Uterus (tissue), 2 donors: ENCODE measurements at regions not wholly inside any gene's neighbourhood (a gene's known extent, or its start where the extent isn't known, plus 50 kb on each side); places are given as distances from the start of the nearest gene placed in this dataset.

Experiments used
- CTCF ChIP-seq, 4 experiments: fragments of 200-600 bp in 2 of 4; fragments of 450-650 bp in 2 of 4; sonication (generic) in 2 of 4; IDR thresholded peaks; one replicate each; pipeline ENCODE4 v1.5.1; 2016 to 2019; ENCODE audit warnings: antibody characterized with exemption in 4 of 4, mild to moderate bottlenecking in 2 of 4, moderate library complexity in 1 of 4
- POLR2A ChIP-seq, 2 donors: fragments of 450-650 bp; IDR thresholded peaks; one replicate each; pipeline ENCODE4 v1.6.1; 2016; ENCODE audit warnings: antibody characterized with exemption in 2 of 2, mild to moderate bottlenecking in 1 of 2, moderate library complexity in 1 of 2

GRCh38 chr3:78176869-78177268, 1137.0 kb downstream of the ROBO2 start:
- no peak for TF ChIP-seq POLR2A (IDR thresholded peaks at IDR 0.05)
- no peak for TF ChIP-seq CTCF (IDR thresholded peaks at IDR 0.05)
